Endodermal cell (in vitro differentiated cells): ENCODE measurements at regions not wholly inside any gene's neighbourhood (a gene's known extent, or its start where the extent isn't known, plus 50 kb on each side); places are given as distances from the start of the nearest gene placed in this dataset.

Source experiments
- DNase-seq: peaks from one replicate; pipeline ENCODE4 v3.0.0-alpha.2; 2017
- H3K27ac ChIP-seq: 2 replicates; pipeline ENCODE4 v1.5.1; 2013; ENCODE audit warnings: mild to moderate bottlenecking, low read depth, low read length, moderate library complexity
- H3K27me3 ChIP-seq: 2 replicates; pipeline ENCODE4 v1.6.1; 2013; ENCODE audit warnings: mild to moderate bottlenecking, low read length, moderate library complexity; ENCODE audit not compliant: insufficient read depth, control insufficient read depth, poor library complexity, severe bottlenecking
- H3K36me3 ChIP-seq: 2 replicates; pipeline ENCODE4 v1.7.0; 2013; ENCODE audit warnings: mild to moderate bottlenecking, low read length, moderate library complexity; ENCODE audit not compliant: control insufficient read depth, insufficient read depth
- H3K4me1 ChIP-seq: one replicate; pipeline ENCODE4 v1.7.0; 2013; ENCODE audit warnings: low read length; ENCODE audit not compliant: control insufficient read depth, insufficient read depth
- H3K4me3 ChIP-seq: 2 replicates; pipeline ENCODE4 v1.5.1; 2013; ENCODE audit warnings: mild to moderate bottlenecking, low read length, moderate library complexity
- H3K9ac ChIP-seq: 2 replicates; pipeline ENCODE4 v1.6.1; 2013; ENCODE audit warnings: mild to moderate bottlenecking, low read length, moderate library complexity; ENCODE audit not compliant: poor library complexity, severe bottlenecking; ENCODE audit errors: extremely low read depth
- H3K9me3 ChIP-seq: 2 replicates; pipeline ENCODE4 v1.6.1; 2013; ENCODE audit warnings: mild to moderate bottlenecking, low read length, moderate library complexity; ENCODE audit not compliant: control insufficient read depth
- H3K27ac Mint-ChIP-seq: 2 replicates; pipeline ENCODE4 v1.8.0; 2020; ENCODE audit warnings: mixed read lengths
- H3K27me3 Mint-ChIP-seq: 2 replicates; pipeline ENCODE4 v1.8.0; 2021; ENCODE audit warnings: mild to moderate bottlenecking, mixed read lengths; ENCODE audit not compliant: insufficient read depth
- H3K36me3 Mint-ChIP-seq: 2 replicates; pipeline ENCODE4 v1.8.0; 2020; ENCODE audit warnings: low read depth, mixed read lengths
- H3K4me1 Mint-ChIP-seq: 2 replicates; pipeline ENCODE4 v1.8.0; 2020; ENCODE audit warnings: mixed read lengths
- H3K4me3 Mint-ChIP-seq: 2 replicates; pipeline ENCODE4 v1.8.0; 2020; ENCODE audit warnings: mild to moderate bottlenecking, moderate library complexity, mixed read lengths
- H3K9me3 Mint-ChIP-seq: 2 replicates; pipeline ENCODE4 v1.8.0; 2020; ENCODE audit warnings: mild to moderate bottlenecking, mixed read lengths
- CTCF ChIP-seq: fragments of 200-600 bp; sonication (generic); conservative IDR thresholded peaks from 2 replicates; pipeline ENCODE4 v1.5.0; 2021; ENCODE audit warnings: antibody characterized with exemption, mild to moderate bottlenecking
- WGBS, 2 experiments: methylation state at CpG; one replicate each; pipeline versions ENCODE4 v1.1.5 to v1.1.7; 2013; ENCODE audit warnings: missing lambda C conversion rate in 2 of 2, mixed read lengths in 1 of 2; ENCODE audit not compliant: insufficient coverage in 1 of 2, insufficient read length in 1 of 2; 5-methylcytosine and 5-hydroxymethylcytosine counted together

- H3K36me3 Mint-ChIP-seq: no peaks in the 10 kb centered on the region
- Histone ChIP-seq H3K27me3 (no peaks in the 10 kb centered on the region), H3K36me3 (no peaks in the 10 kb centered on the region), H3K4me1 (no peaks in the 10 kb centered on the region), H3K27ac (no peak overlapping the region), H3K4me3 (no peak overlapping the region), H3K9ac (no peak overlapping the region), H3K9me3 (no peaks in the 10 kb centered on the region)
- peaks cover 2% of the 10 kb centered on the region for H3K27me3 Mint-ChIP-seq
- H3K27ac Mint-ChIP-seq: no peak overlapping the region
- 97 to 98% methylated on average over 5 of the region's 5 CpGs for WGBS, 2 experiments
- no peak for TF ChIP-seq CTCF
- H3K9me3 Mint-ChIP-seq: no peaks in the 10 kb centered on the region
- no peaks in the 10 kb centered on the region for H3K4me1 Mint-ChIP-seq
- DNase-seq: no peak
- H3K4me3 Mint-ChIP-seq: no peak overlapping the region
Measured at GRCh38 chr10:105506262-105506661, 865.2 kb downstream of the SORCS3 start.

- Histone ChIP-seq H3K27me3 (no peaks in the 10 kb centered on the region), H3K9ac (no peak overlapping the region), H3K9me3 (no peaks in the 10 kb centered on the region), H3K4me1 (no peaks in the 10 kb centered on the region), H3K36me3 (no peaks in the 10 kb centered on the region), H3K4me3 (no peak overlapping the region), H3K27ac (no peak overlapping the region)
- no peak for DNase-seq
- Mint-ChIP-seq H3K4me3 (no peak overlapping the region), H3K27me3 (no peaks in the 10 kb centered on the region), H3K9me3 (no peaks in the 10 kb centered on the region), H3K4me1 (no peaks in the 10 kb centered on the region), H3K27ac (no peak overlapping the region), H3K36me3 (no peaks in the 10 kb centered on the region)
- no peak for TF ChIP-seq CTCF
Measured at GRCh38 chr10:105503714-105504113, 862.6 kb downstream of the SORCS3 start.

GRCh38 chr10:105502058-105502457, 861.0 kb downstream of the SORCS3 start:
- no peaks in the 10 kb centered on the region for H3K27me3 Mint-ChIP-seq
- Histone ChIP-seq H3K9ac (no peak overlapping the region), H3K4me1 (no peaks in the 10 kb centered on the region), H3K9me3 (no peaks in the 10 kb centered on the region), H3K4me3 (no peak overlapping the region), H3K27me3 (no peaks in the 10 kb centered on the region), H3K27ac (no peak overlapping the region), H3K36me3 (no peaks in the 10 kb centered on the region)
- WGBS, 2 experiments: 94% methylated on average over 3 of the region's 3 CpGs; no CpG with 5 or more reads in 1 of the 2 experiments
- H3K36me3 Mint-ChIP-seq: no peaks in the 10 kb centered on the region
- H3K27ac Mint-ChIP-seq: no peak overlapping the region
- DNase-seq: no peak
- H3K4me3 Mint-ChIP-seq: no peak overlapping the region
- TF ChIP-seq CTCF: no peak
- no peaks in the 10 kb centered on the region for H3K9me3 Mint-ChIP-seq
- H3K4me1 Mint-ChIP-seq: no peaks in the 10 kb centered on the region
